ENCODE measurements at regions not wholly inside any gene's neighbourhood (a gene's known extent, or its start where the extent isn't known, plus 50 kb on each side); places are given as distances from the start of the nearest gene placed in this dataset.

GRCh38 chr7:131106681-131107336 is 220.9 kb upstream of the MKLN1 start:
- H3K9ac ChIP-seq (ENCODE audit: low read length): peak overlapping the region; percentile 99
- intact Hi-C loops (cut with micrococcal nuclease): loop anchor here (5.0 kb wide), 3 partner anchors 145 to 1035 kb away; partner anchors contain the start of gene KLHDC10
- H3K4me3 Mint-ChIP-seq: peak overlapping the region; percentile 85
- H3K4me2 ChIP-seq (replicated peaks; ENCODE audit: low read depth, low read length, poor library complexity, severe bottlenecking): peak overlapping the region; percentile 95
- H3K27ac ChIP-seq (ENCODE audit: low read length in 2 of 2): peak overlapping the region; percentile 95 to 98
- peaks cover 71% of the 10 kb centered on the region for H3K4me1 Mint-ChIP-seq
- H3K36me3 ChIP-seq (replicated peaks in 1 of 2; ENCODE audit: control extremely low read depth in 1 of 2, control insufficient read depth in 1 of 2, extremely low read depth in 1 of 2, insufficient read depth in 2 of 2, low read length in 1 of 2): peaks cover 0 to 10% of the 10 kb centered on the region in 2 experiments
- peak; percentile 4 for ATAC-seq (ENCODE audit: low read depth)
- no peaks in the 10 kb centered on the region for H3K9me3 ChIP-seq (ENCODE audit: control extremely low read depth in 1 of 3, control insufficient read depth in 2 of 3, insufficient read depth in 1 of 3, low read length in 2 of 3)
- no peak for DNase-seq
- H2AFZ ChIP-seq (ENCODE audit: insufficient read depth, low read depth, low read length, poor library complexity, severe bottlenecking): no peak overlapping the region
- peaks cover 54% of the 10 kb centered on the region for H4K20me1 ChIP-seq (ENCODE audit: control insufficient read depth, insufficient read depth, low read length, poor library complexity, severe bottlenecking)
- no peaks in the 10 kb centered on the region for H3K27me3 ChIP-seq (replicated peaks in 1 of 4; ENCODE audit: control extremely low read depth in 1 of 4, control insufficient read depth in 3 of 4, insufficient read depth in 4 of 4, low read length in 3 of 4)
- peaks cover 71 to 75% of the 10 kb centered on the region in 2 donors for H3K4me1 ChIP-seq (ENCODE audit: control insufficient read depth in 2 of 2, insufficient read depth in 2 of 2, low read length in 2 of 2)
- WGBS (ENCODE audit: insufficient coverage): 0% methylated on average over 16 of the region's 32 CpGs
- CTCF ChIA-PET: interaction anchor here (0.7 to 3.2 kb wide), 11 partner anchors 11 to 318 kb away, joined by 3 to 15 read pairs (median 5); partner anchors contain the start of gene MKLN1
- H3K79me2 ChIP-seq (ENCODE audit: control insufficient read depth, insufficient read depth, low read length): peaks cover 74% of the 10 kb centered on the region
- peak overlapping the region; percentile 91 for H3K27ac Mint-ChIP-seq
- no peaks in the 10 kb centered on the region for H3K9me3 Mint-ChIP-seq (ENCODE audit: insufficient read depth)
- peak overlapping the region; percentile 85 to 100 (median 98) for H3K4me3 ChIP-seq (ENCODE audit: control extremely low read depth in 1 of 5, extremely low read depth in 1 of 5, insufficient read depth in 1 of 5, low read depth in 2 of 5, low read length in 4 of 5)
- POLR2A ChIA-PET: interaction anchor here (0.5 to 9.3 kb wide), 12 partner anchors 17 to 277 kb away, joined by 3 to 104 read pairs (median 4); partner anchors contain the start of gene MKLN1
- no peaks in the 10 kb centered on the region for H3K27me3 Mint-ChIP-seq
- TF ChIP-seq EZH2 (IDR thresholded peaks at IDR 0.05; ENCODE audit: borderline replicate concordance, insufficient read depth, low read depth, low read length, poor library complexity, severe bottlenecking): no peak

DNA sequence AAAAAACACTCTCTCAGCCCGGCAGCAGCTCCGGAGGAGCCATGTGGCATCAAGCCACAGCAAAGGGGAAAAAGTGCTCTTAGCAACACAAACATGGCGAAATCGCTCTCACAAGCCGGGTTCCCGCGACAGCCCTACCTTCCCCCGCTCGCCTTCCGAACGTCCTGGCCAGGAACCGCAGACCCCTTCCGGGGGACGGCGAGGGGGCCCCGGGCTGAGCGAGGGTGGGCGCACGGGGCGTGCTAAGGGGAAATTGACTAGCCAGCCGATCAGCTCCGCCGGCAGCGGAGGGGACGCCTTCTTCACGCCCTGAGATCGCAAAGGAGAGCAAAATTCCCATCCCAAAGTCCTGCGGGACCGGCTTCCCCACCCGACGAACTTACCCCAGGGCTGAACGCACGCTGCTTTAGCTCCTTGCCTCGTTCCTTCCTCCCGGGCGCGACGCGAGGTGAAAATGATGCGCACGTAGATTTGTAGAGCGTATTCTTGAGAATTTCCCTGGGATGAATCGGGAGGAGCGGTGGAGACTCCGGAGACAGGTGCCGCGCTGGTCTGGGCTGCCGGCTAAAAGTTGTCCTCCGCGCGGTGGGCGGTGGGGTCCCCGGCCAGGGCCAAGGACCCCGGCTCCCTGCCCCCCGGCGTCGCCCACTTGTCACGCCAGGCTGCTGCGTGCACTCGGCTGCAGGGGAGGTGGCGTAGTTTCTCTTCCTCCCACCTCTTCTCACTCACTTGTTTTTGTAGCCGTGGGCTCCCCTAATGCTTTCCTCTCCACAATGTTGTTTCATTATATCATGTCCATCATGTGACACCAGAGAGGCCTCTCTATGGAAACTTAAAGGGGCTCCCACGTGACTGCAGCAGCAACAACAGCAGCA is 220.1 kb upstream of the MKLN1 start:
- CTCF ChIA-PET: interaction anchor here (1.2 to 3.6 kb wide), 6 partner anchors 15 to 317 kb away, joined by 5 to 20 read pairs (median 10); partner anchors contain the start of gene MKLN1
- TF ChIP-seq EZH2 (IDR thresholded peaks at IDR 0.05; ENCODE audit: borderline replicate concordance, insufficient read depth, low read depth, low read length, poor library complexity, severe bottlenecking): no peak
- TF ChIP-seq, protein P1, sequence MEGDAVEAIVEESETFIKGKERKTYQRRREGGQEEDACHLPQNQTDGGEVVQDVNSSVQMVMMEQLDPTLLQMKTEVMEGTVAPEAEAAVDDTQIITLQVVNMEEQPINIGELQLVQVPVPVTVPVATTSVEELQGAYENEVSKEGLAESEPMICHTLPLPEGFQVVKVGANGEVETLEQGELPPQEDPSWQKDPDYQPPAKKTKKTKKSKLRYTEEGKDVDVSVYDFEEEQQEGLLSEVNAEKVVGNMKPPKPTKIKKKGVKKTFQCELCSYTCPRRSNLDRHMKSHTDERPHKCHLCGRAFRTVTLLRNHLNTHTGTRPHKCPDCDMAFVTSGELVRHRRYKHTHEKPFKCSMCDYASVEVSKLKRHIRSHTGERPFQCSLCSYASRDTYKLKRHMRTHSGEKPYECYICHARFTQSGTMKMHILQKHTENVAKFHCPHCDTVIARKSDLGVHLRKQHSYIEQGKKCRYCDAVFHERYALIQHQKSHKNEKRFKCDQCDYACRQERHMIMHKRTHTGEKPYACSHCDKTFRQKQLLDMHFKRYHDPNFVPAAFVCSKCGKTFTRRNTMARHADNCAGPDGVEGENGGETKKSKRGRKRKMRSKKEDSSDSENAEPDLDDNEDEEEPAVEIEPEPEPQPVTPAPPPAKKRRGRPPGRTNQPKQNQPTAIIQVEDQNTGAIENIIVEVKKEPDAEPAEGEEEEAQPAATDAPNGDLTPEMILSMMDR (IDR thresholded peaks at IDR 0.05): no peak
- Histone ChIP-seq H3K27ac (ENCODE audit: low read length in 2 of 2) (peak overlapping the region; percentile 95 to 98), H2AFZ (ENCODE audit: insufficient read depth, low read depth, low read length, poor library complexity, severe bottlenecking) (peak overlapping the region; percentile 67), H3K4me2 (replicated peaks; ENCODE audit: low read depth, low read length, poor library complexity, severe bottlenecking) (peak overlapping the region; percentile 95), H3K9me3 (ENCODE audit: control extremely low read depth in 1 of 3, control insufficient read depth in 2 of 3, insufficient read depth in 1 of 3, low read length in 2 of 3) (no peaks in the 10 kb centered on the region), H3K4me3 (ENCODE audit: control extremely low read depth in 1 of 5, extremely low read depth in 1 of 5, insufficient read depth in 1 of 5, low read depth in 2 of 5, low read length in 4 of 5) (peak overlapping the region; percentile 85 to 100 (median 98)), H3K36me3 (replicated peaks in 1 of 2; ENCODE audit: control extremely low read depth in 1 of 2, control insufficient read depth in 1 of 2, extremely low read depth in 1 of 2, insufficient read depth in 2 of 2, low read length in 1 of 2) (peaks cover 0 to 10% of the 10 kb centered on the region in 2 experiments), H3K79me2 (ENCODE audit: control insufficient read depth, insufficient read depth, low read length) (peaks cover 66% of the 10 kb centered on the region), H3K9ac (ENCODE audit: low read length) (peak overlapping the region; percentile 99), H3K27me3 (replicated peaks in 1 of 4; ENCODE audit: control extremely low read depth in 1 of 4, control insufficient read depth in 3 of 4, insufficient read depth in 4 of 4, low read length in 3 of 4) (no peaks in the 10 kb centered on the region), H4K20me1 (ENCODE audit: control insufficient read depth, insufficient read depth, low read length, poor library complexity, severe bottlenecking) (peaks cover 46% of the 10 kb centered on the region), H3K4me1 (ENCODE audit: control insufficient read depth in 2 of 2, insufficient read depth in 2 of 2, low read length in 2 of 2) (peaks cover 71 to 75% of the 10 kb centered on the region in 2 donors)
- intact Hi-C loops (cut with micrococcal nuclease): loop anchor here (1.0 to 5.0 kb wide), 6 partner anchors 17 to 1035 kb away; partner anchors contain the start of genes KLHDC10 and MKLN1
- H3K27ac Mint-ChIP-seq: peak overlapping the region; percentile 91
- ATAC-seq (ENCODE audit: low read depth) (peak; percentile 44), DNase-seq (peak; percentile 94)
- H3K4me3 Mint-ChIP-seq: peak overlapping the region; percentile 85
- POLR2A ChIA-PET: interaction anchor here (0.8 to 9.3 kb wide), 4 partner anchors 16 to 195 kb away, joined by 3 to 104 read pairs (median 4); no protein-coding TSS in a partner anchor
- under 1% methylated on average over 55 of the region's 63 CpGs for WGBS (ENCODE audit: insufficient coverage)
- H3K4me1 Mint-ChIP-seq: peaks cover 72% of the 10 kb centered on the region
- H3K9me3 Mint-ChIP-seq (ENCODE audit: insufficient read depth): no peaks in the 10 kb centered on the region
- no peaks in the 10 kb centered on the region for H3K27me3 Mint-ChIP-seq

Data from B cell (primary cell).